ENCODE measurements at regions not wholly inside any gene's neighbourhood (a gene's known extent, or its start where the extent isn't known, plus 50 kb on each side); places are given as distances from the start of the nearest gene placed in this dataset.

GRCh38 chrX:16022580-16023200 lies 100.7 kb upstream of the GRPR start:
- no peaks in the 10 kb centered on the region for H3K4me1 Mint-ChIP-seq
- H3K27me3 Mint-ChIP-seq (ENCODE audit: low read depth, poor library complexity): no peaks in the 10 kb centered on the region
- H3K27ac Mint-ChIP-seq: no peak overlapping the region
- TF ChIP-seq CTCF (IDR thresholded peaks at IDR 0.05): no peak
- DNase-seq: no peak
- no peak overlapping the region for H3K4me3 Mint-ChIP-seq
- no peaks in the 10 kb centered on the region for H3K9me3 Mint-ChIP-seq
- H3K36me3 Mint-ChIP-seq (ENCODE audit: low read depth): no peaks in the 10 kb centered on the region

- no peak for TF ChIP-seq CTCF (IDR thresholded peaks at IDR 0.05)
- Mint-ChIP-seq H3K36me3 (ENCODE audit: low read depth) (no peaks in the 10 kb centered on the region), H3K27me3 (ENCODE audit: low read depth, poor library complexity) (no peaks in the 10 kb centered on the region), H3K27ac (no peak overlapping the region), H3K4me1 (no peaks in the 10 kb centered on the region), H3K9me3 (no peaks in the 10 kb centered on the region), H3K4me3 (no peak overlapping the region)
- no peak for DNase-seq
Measured at GRCh38 chrX:16018291-16018690, 105.1 kb upstream of the GRPR start.

- Mint-ChIP-seq H3K36me3 (ENCODE audit: low read depth) (no peaks in the 10 kb centered on the region), H3K9me3 (no peaks in the 10 kb centered on the region), H3K27me3 (ENCODE audit: low read depth, poor library complexity) (no peaks in the 10 kb centered on the region), H3K4me1 (no peaks in the 10 kb centered on the region), H3K4me3 (no peak overlapping the region), H3K27ac (no peak overlapping the region)
- no peak for DNase-seq
- no peak for TF ChIP-seq CTCF (IDR thresholded peaks at IDR 0.05)
Measured at GRCh38 chrX:16014171-16014570, 109.2 kb upstream of the GRPR start.

GRCh38 chrX:16012250-16012649 lies 111.1 kb upstream of the GRPR start:
- Mint-ChIP-seq H3K36me3 (ENCODE audit: low read depth) (no peaks in the 10 kb centered on the region), H3K27ac (no peak overlapping the region), H3K4me1 (peaks cover 4% of the 10 kb centered on the region), H3K9me3 (no peaks in the 10 kb centered on the region), H3K4me3 (no peak overlapping the region), H3K27me3 (ENCODE audit: low read depth, poor library complexity) (no peaks in the 10 kb centered on the region)
- TF ChIP-seq CTCF (IDR thresholded peaks at IDR 0.05): no peak
- DNase-seq: no peak

- Mint-ChIP-seq H3K36me3 (ENCODE audit: low read depth) (no peaks in the 10 kb centered on the region), H3K9me3 (peaks cover 6% of the 10 kb centered on the region), H3K4me1 (peaks cover 4% of the 10 kb centered on the region), H3K4me3 (no peak overlapping the region), H3K27ac (no peak overlapping the region), H3K27me3 (ENCODE audit: low read depth, poor library complexity) (peaks cover 4% of the 10 kb centered on the region)
- TF ChIP-seq CTCF (IDR thresholded peaks at IDR 0.05): no peak
- no peak for DNase-seq
Measured at GRCh38 chrX:16005917-16006316, 117.4 kb upstream of the GRPR start.

- H3K9me3 Mint-ChIP-seq: peaks cover 6% of the 10 kb centered on the region
Measured at GRCh38 chrX:16002185-16002584, 121.2 kb upstream of the GRPR start.

More at GRCh38 chrX:16002185-16002584, 121.2 kb upstream of the GRPR start:
- Mint-ChIP-seq H3K27me3 (ENCODE audit: low read depth, poor library complexity) (peaks cover 4% of the 10 kb centered on the region), H3K4me1 (no peaks in the 10 kb centered on the region), H3K4me3 (no peak overlapping the region), H3K36me3 (ENCODE audit: low read depth) (no peaks in the 10 kb centered on the region), H3K27ac (no peak overlapping the region)
- TF ChIP-seq CTCF (IDR thresholded peaks at IDR 0.05): no peak
- DNase-seq: no peak
